K562 (cell line): ENCODE measurements at regions not wholly inside any gene's neighbourhood (a gene's known extent, or its start where the extent isn't known, plus 50 kb on each side); places are given as distances from the start of the nearest gene placed in this dataset.

Experiments
- EGR1 ChIP-seq: fragments of 450-650 bp; conservative IDR thresholded peaks from 2 replicates; pipeline ENCODE4 v1.6.1; 2017; ENCODE audit warnings: mild to moderate bottlenecking
- HIVEP1 ChIP-seq: fragments of 250-450 bp; sonication (Bioruptor Pico); IDR thresholded peaks from 2 replicates; pipeline ENCODE4 v1.4.0; 2020; ENCODE audit warnings: mild to moderate bottlenecking
- POLR2AphosphoS5 ChIP-seq: IDR thresholded peaks from 2 replicates; pipeline ENCODE4 v1.6.1; 2011; ENCODE audit warnings: mild to moderate bottlenecking, low read depth, low read length, moderate library complexity; ENCODE audit not compliant: control insufficient read depth, insufficient read depth

GRCh38 chr7:18405726-18406125, 89.8 kb upstream of the HDAC9 start:
- TF ChIP-seq HIVEP1 (CRISPR knock-in tag) (no peak), EGR1 (no peak), POLR2AphosphoS5 (no peak)
